HG02588 (cell line): ENCODE measurements at regions not wholly inside any gene's neighbourhood (a gene's known extent, or its start where the extent isn't known, plus 50 kb on each side); places are given as distances from the start of the nearest gene placed in this dataset.
A peak's percentile ranks its signal among the peaks of the same experiment; 100 is the strongest.

ENCODE experiments used
- ATAC-seq: cut with Tn5 transposase; IDR thresholded peaks from one replicate; pipeline ENCODE4 v1.9.1; 2021; ENCODE audit warnings: mild to moderate bottlenecking, moderate library complexity; ENCODE audit not compliant: unreplicated experiment

GRCh38 chr7:46695051-46695708 is 774.1 kb upstream of the IGFBP3 start:
- ATAC-seq: no peak

DNA sequence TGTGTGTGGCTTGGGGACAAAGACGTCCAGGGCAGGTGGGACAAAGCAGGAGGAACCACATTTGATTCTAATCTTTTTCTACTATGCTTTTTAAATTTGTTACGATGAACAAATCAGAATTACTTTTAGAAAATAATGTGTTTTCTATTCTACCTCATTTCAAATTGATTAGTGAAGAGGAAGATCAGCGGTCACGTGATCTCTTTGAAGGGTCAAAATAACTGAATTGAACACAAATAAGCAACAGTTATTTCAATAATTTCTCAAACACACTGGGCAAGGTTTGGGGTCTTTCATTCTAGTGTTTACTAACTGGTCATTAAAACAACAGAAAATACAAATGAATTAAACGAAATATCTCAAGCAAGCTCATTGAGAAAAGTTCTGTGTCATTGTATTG is 773.0 kb upstream of the IGFBP3 start:
- ATAC-seq: no peak

DNA sequence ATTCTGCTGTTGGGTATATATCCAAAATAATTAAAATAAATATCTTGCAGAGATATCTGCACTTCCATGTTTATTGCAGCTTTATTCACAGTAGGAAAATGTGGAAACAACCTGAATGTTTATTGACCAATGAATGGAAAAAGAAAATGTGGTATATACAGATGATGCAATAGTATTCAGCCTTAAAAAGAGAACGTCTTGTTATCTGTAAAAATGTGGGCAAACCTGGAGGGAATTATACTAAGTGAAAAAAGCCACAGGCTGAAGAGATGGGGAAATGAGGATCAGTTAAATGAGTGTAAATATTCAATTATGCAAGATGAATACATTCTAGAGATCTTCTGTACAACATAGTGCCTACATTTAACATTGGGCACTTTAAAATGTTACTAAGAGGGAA is 766.1 kb upstream of the IGFBP3 start:
- no peak for ATAC-seq

DNA sequence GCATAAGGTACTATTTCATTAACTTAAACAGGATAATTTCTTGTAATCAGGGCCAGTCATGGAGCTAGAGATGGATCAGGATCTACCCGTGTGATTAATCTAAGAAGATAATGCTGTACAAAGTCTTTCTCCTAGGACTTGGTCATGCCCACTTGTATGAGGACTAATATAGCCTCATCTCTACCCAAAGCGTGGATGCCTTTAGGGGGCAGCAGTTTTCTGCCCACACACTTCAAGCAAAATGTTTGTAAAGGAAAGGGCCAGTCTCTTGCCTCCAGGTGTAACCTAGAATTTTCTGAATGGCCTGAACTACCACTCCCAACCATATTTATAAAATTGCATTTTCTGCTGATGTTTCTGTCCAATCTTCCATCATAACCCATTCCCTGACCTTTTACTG is 764.0 kb upstream of the IGFBP3 start:
- ATAC-seq: no peak

DNA sequence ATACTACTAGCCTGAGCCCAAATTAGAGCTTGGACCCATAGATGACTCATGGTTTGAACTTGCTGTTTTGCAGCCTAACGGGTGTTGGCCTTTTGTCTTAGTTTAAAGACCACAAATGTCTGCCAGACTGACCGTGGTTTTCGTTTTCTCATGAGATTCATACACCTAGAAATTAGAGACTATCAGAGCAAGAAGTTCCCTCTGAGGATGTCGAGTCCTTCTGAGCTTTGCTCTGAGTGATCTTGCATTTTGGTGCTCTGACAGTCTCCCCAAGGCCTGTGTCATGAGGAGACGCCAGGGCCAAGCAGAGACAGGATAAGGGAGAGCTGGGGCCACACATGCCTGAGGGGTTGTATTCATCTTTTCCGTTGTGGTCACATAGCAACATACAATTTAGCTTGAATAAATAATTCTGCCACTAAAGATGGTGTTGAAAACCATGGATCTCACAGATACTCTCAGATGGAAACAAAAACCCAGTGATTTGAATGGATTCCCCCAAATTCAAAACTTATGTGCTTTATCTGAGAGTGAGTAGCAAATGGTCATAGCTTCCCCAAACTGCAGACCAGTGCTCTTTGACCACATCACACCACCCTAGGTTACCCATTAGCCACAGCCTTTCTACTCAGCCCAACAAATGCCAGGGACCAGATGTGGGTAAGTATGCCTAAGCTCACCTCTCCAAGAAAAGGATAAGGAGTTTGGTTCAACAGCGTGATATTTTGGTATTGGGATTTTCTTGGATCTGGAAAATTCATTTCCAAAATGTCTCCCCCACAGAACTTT is 762.0 kb upstream of the IGFBP3 start:
- ATAC-seq: no peak

DNA sequence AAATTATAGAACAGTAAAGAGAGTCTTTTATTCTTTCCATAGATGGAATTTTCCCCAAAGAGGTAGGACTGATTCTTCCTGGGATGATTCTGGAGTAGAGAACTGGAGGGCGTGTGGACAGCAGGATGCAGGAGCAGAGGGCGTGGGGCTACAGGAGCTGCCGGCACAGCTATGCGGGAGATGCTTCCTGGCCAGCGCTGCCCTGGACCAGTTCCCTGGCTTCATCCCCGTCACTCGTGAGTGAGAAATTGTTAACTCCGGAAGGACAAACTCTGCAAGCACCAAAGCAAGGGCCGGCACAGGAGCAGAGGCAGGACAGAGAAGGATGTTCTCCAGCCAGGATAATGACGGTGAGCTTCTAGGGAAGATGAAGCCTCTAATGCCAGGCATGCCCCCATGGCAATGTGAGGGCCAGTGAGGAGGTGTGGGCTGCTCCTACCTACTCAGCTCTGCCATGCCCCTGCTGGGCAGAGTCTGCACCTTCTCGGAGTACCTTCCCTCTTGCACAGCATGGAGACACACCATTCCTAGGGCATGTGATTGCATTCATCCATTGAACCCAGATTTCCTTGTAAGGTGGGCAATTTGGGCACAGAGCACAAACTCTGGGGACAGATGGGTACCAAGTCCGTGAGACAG is 760.9 kb upstream of the IGFBP3 start:
- ATAC-seq: no peak

GRCh38 chr7:46680147-46680546 is 759.1 kb upstream of the IGFBP3 start:
- no peak for ATAC-seq

GRCh38 chr7:46679671-46680070 is 758.6 kb upstream of the IGFBP3 start:
- no peak for ATAC-seq

- ATAC-seq: no peak
These were observed 757.3 kb upstream of the IGFBP3 start for GRCh38 chr7:46678421-46678820.

DNA sequence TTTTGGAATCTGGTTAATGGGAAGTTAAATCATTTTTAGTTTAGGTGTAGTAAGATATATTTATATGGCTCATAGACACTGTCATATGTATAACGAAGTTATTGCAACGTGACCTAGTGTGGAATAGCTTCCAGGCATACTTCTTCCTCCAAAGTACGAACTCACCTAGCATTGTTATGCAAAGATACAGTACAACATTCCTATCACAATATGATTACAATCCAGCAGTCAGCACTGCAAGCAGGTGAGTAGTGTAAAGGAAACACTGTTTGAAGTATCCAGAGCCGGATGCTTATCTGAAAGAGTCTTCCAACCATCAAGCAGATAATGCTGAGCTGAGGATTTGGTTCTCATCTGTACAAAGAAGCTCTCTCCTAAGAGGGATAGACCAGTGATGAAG is 754.4 kb upstream of the IGFBP3 start:
- no peak for ATAC-seq

DNA sequence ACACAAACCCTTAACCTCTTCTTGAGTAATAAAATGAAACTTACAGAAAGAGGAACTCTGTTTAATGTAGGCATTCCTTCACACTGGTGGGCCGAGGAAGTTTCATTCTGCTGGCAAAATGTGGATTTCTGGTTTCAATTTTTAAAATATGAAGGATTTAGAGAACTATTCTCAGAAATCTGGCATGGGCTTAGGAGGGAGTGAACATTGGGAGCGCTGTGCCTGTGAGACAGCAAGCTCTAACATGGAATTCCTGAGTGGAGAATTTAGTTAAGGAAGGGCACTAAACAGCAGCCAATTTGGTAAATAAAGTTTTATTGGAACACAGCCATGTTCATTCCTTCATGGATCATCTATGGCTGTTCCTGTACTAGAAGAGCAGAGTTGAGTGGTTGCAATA is 751.8 kb upstream of the IGFBP3 start:
- ATAC-seq: no peak

DNA sequence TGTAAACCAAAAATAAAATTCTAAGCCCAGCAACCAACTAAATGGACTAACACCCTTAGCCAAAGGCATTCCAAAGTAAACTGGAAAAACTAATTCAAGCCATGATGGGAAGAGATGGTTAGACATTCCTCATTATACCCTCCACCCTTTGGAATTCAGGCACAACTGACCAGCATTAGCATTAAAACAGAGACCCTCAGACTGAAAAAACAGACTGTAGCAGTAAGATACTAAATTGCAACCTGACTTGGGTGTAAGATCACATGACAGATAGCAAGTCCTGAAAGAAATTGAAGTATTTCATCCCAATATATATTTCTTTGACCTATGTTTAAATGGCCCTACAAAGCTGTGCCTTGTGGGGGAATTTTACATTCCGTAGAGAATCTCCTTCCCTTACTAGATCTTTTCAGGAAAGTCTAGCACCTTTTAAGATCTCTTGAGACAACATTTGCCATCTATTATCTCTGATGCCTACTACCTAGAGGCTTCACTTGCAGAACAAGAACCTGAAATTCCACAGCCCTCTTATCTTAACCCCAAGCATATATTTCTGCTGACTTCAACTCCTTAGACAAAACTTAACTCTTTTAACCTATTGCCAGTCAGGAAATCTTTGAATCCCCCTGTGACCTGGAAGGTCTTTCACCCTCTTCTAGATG is 750.2 kb upstream of the IGFBP3 start:
- ATAC-seq: no peak

DNA sequence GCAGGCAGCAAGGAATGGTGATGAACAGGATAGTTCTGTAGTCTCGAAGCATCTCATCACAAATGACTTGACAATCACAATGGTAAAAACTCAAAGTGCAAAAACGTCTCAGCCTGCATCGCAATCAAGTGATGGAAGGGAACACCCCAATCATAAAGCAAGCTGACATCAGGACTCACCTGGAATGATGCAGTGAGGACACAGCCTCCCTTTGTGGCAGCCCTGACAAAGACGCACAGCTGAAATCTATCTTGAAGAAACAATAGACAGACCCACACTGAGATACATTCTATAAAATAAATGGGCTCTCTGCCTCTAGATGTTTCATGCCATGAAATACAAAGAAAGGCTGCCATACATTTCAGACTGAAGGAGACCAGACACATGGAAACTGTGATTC is 748.0 kb upstream of the IGFBP3 start:
- ATAC-seq: no peak

DNA sequence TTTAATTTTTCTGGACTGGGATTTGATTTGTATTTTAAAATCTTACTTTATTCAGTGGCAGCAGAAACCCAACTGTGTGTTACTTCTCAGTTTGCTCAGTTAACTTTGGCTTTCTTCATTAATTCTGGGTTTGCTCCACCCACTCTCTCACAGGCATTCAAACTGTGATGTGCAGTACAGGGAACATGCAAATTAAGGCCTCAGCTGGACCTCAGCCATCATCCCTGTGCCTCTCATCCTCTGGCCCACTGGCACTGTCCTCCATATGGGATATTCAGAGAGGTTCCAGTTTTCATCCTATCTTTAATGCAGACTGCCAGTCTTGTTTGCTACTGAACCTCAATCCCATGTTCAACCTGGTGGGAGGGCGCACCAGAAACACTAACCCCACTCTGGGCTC is 743.4 kb upstream of the IGFBP3 start:
- no peak for ATAC-seq

DNA sequence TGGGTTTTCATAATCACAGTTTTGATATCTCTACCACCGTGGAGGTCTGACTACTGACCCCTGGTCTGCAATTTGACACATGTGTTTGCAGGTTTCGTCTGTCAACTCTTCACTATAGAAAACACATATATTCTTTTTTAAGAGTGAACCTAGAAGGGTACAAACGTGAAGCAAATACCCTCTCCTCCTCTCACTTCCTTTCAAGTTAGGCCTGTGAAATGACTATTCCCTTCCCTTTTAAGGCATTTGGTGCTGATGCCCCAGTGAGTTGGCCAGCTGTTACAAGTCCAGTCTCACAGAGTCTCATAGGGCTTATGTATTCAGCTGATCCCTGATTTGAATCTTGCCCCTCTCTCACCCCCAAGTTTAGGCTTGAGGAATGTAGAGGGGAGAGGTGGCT is 742.0 kb upstream of the IGFBP3 start:
- ATAC-seq: peak; percentile 58

GRCh38 chr7:46661431-46661830 is 740.4 kb upstream of the IGFBP3 start:
- ATAC-seq: no peak

DNA sequence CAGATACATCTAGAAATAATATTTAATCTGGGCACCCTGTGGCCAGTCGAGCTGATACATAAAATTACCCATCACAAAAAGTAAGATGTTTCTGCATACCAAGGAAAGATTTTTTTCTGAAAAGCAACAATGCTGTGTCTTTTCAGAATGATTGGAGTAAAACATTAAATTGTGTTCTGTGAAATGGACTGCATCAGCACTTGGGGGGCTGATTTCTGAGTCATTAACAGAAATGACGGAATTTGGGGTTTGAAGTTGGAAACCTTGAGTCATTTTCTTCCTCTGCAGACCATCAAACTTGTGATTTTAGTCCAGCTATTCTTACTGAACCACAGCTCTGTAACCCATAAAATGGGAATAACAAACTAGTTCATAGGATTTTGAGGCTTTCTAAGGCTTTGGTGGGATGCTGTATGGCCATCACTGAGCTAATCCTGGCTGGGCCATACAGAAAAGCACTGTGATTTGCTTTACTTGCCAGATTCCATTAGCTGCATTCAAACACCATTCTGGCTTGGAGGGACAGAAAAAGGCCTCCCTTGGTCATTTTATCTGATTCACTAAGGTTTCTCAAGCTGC is 739.4 kb upstream of the IGFBP3 start:
- ATAC-seq: no peak

DNA sequence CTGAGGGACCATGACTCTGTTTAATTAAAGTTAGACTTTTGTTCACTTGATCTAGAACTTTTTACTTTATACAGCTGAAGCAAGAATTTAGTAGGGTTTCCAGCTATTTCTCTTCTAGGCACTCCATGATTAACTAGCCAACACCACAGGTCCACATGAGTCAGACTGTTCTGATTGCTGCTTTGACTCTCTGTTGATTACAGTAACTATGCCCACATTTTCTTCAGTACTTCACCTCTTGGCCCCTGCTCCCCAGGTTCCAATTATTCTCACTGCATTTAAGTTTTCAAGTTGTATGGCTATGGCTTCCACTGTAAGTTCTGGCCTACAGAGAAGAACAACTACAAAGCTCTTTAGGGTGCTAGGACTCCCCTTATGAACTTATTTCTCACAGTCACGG is 737.2 kb upstream of the IGFBP3 start:
- no peak for ATAC-seq

DNA sequence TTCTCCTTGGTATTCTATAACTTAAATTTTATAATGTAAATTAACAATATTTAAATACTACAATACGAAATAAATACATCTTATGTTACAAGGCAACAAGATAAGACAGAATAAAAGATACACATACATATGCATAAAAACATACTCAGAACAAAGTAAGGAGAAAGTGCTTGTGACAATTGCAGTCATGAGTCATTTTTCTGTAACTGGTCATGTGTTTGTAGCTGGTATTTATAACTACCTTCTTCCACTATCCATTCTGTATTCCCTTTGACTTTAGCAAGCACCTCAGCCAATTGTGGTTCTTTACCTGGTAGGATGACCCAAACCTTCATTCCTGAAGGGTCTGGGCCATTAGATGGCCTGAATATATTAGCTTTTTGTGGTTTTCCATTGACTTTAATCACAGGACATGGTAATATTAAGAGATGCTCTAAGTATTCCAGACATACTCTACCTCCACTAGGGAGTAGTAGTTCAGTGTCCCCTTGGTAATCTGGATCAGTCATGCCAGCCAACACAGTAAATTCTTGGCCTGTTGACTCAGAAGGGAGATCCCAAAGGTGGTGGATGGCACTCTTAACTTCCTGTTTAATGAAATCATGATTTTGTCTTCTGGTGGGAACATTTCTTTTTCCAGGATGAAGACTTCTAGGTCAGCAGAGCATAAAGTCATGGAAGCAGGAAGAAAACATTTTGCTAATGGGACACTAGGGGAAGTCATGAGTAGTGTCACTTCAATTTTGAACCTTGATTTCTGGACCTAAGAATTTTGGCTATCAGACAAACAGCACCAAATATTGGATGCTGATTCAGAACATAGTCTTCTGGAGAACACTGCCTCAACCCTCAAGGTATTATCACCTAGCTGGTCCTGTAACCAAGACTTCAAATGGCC is 733.7 kb upstream of the IGFBP3 start:
- ATAC-seq: no peak

- no peak for ATAC-seq
These were observed 732.8 kb upstream of the IGFBP3 start for GRCh38 chr7:46653848-46654247.
